MM.1S (cell line): ENCODE measurements at regions not wholly inside any gene's neighbourhood (a gene's known extent, or its start where the extent isn't known, plus 50 kb on each side); places are given as distances from the start of the nearest gene placed in this dataset.

ENCODE experiments used
- CTCF ChIP-seq: fragments of 300-600 bp; sonication (generic); IDR thresholded peaks from 2 replicates; pipeline ENCODE4 v1.5.1; 2016; ENCODE audit warnings: antibody characterized with exemption, low read length, mixed read lengths
- EZH2 ChIP-seq: fragments of 300-600 bp; sonication (generic); optimal IDR thresholded peaks from 2 replicates; pipeline ENCODE3; 2017; ENCODE audit warnings: low read depth, mild to moderate bottlenecking, antibody characterized with exemption, low read length, mixed read lengths

- TF ChIP-seq CTCF (no peak), EZH2 (no peak)
These were observed 933.1 kb downstream of the EPHA3 start for GRCh38 chr3:90040554-90040953.
